ENCODE measurements at regions not wholly inside any gene's neighbourhood (a gene's known extent, or its start where the extent isn't known, plus 50 kb on each side); places are given as distances from the start of the nearest gene placed in this dataset.

GRCh38 chr6:71164890-71165289 lies 123.7 kb upstream of the OGFRL1 start:
- no peak for TF ChIP-seq CTCF (tag by site-specific recombination; IDR thresholded peaks at IDR 0.05)
- TF ChIP-seq ZNF221 (tag by site-specific recombination; IDR thresholded peaks at IDR 0.05; ENCODE audit: borderline replicate concordance): no peak
- TF ChIP-seq ZNF18 (tag by site-specific recombination; IDR thresholded peaks at IDR 0.05): no peak

Data from HEK293 (cell line).